ENCODE measurements at regions not wholly inside any gene's neighbourhood (a gene's known extent, or its start where the extent isn't known, plus 50 kb on each side); places are given as distances from the start of the nearest gene placed in this dataset.

DNA sequence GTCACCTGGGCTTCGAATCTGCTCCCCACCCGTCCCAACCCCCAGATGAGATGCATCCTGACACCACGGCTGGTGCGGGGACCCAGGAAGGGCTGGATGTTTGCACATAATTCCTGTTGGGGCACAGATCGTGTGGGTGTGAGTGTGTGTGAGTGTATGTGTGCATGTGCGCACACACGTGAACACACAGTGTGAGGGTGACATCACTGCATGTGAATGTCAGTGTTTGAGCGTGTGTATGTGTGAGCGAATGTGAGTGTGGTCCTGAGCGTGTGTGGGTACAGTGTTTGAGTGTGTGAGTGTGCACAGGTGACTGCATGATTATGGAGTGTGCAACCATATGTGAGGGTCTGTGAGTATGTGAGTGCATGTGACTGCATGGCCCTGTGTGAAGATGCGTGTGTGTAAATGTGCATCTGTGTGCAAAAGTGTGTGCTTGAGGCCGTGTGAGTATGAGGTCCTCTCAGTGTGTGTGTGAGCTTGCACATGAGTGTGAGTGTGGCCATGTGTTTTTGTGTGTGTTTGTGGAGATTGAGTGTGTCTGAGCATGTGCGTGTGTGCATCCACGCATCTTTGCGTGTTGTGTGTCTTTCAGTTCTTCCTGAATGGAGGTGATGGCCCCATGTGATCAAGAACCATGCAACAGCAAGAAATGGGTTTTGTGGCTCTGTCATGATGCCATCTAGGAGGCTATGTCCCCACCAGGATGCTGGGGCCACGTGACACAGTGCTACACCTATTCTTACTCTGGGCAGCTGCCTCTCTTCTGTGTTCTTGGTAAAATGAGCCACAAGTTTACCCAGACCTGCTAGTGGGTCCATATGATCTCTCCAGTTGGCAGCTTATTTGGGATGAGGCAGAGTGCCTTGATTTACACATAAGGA is 70.5 kb upstream of the GCSH start:
- dilution Hi-C loops (cut with MboI; ENCODE audit: extremely low pct_ligation_motif_present, low sequenced_read_pairs) = no loop called here
- Histone ChIP-seq H3K79me2 (ENCODE audit: control insufficient read depth, insufficient read depth, low read length) (no peaks in the 10 kb centered on the region), H3K9me1 (ENCODE audit: control insufficient read depth, extremely low read depth, insufficient read depth, low read length) (no peaks in the 10 kb centered on the region), H2AFZ (ENCODE audit: control insufficient read depth, low read length) (no peak overlapping the region), H3K4me2 (ENCODE audit: control insufficient read depth, extremely low read depth, insufficient read depth, low read depth, low read length) (no peak overlapping the region), H3K27me3 (ENCODE audit: control insufficient read depth, extremely low read depth, insufficient read depth, low read length) (no peaks in the 10 kb centered on the region), H3K36me3 (ENCODE audit: control insufficient read depth in 2 of 2, extremely low read depth in 1 of 2, insufficient read depth in 2 of 2, low read length in 2 of 2) (no peaks in the 10 kb centered on the region), H3K4me1 (ENCODE audit: control insufficient read depth, extremely low read depth, insufficient read depth, low read length) (no peaks in the 10 kb centered on the region), H3K9ac (ENCODE audit: control insufficient read depth, extremely low read depth, insufficient read depth, low read length) (no peak overlapping the region), H3K4me3 (ENCODE audit: control insufficient read depth in 2 of 3, extremely low read depth in 1 of 3, insufficient read depth in 2 of 3, low read depth in 1 of 3, low read length in 3 of 3) (no peak overlapping the region), H3K27ac (ENCODE audit: control insufficient read depth, insufficient read depth, low read length) (no peak overlapping the region), H3K9me3 (ENCODE audit: control insufficient read depth, low read depth, low read length) (no peaks in the 10 kb centered on the region), H4K20me1 (ENCODE audit: control insufficient read depth, extremely low read depth, insufficient read depth, low read length) (no peaks in the 10 kb centered on the region)
- DNase-seq (ENCODE audit: low read depth, low spot score) = no peak
- FAIRE-seq = no peak
- no peak for TF ChIP-seq EZH2 (IDR thresholded peaks at IDR 0.05; ENCODE audit: low read length)
- TF ChIP-seq, protein P1, sequence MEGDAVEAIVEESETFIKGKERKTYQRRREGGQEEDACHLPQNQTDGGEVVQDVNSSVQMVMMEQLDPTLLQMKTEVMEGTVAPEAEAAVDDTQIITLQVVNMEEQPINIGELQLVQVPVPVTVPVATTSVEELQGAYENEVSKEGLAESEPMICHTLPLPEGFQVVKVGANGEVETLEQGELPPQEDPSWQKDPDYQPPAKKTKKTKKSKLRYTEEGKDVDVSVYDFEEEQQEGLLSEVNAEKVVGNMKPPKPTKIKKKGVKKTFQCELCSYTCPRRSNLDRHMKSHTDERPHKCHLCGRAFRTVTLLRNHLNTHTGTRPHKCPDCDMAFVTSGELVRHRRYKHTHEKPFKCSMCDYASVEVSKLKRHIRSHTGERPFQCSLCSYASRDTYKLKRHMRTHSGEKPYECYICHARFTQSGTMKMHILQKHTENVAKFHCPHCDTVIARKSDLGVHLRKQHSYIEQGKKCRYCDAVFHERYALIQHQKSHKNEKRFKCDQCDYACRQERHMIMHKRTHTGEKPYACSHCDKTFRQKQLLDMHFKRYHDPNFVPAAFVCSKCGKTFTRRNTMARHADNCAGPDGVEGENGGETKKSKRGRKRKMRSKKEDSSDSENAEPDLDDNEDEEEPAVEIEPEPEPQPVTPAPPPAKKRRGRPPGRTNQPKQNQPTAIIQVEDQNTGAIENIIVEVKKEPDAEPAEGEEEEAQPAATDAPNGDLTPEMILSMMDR (optimal IDR thresholded peaks at IDR 0.05 in 1 of 3, IDR thresholded peaks at IDR 0.05 in 1 of 3, conservative IDR thresholded peaks at IDR 0.05 in 1 of 3; ENCODE audit: extremely low read depth in 1 of 3, insufficient read depth in 2 of 3, low read length in 3 of 3) = no peak

DNA sequence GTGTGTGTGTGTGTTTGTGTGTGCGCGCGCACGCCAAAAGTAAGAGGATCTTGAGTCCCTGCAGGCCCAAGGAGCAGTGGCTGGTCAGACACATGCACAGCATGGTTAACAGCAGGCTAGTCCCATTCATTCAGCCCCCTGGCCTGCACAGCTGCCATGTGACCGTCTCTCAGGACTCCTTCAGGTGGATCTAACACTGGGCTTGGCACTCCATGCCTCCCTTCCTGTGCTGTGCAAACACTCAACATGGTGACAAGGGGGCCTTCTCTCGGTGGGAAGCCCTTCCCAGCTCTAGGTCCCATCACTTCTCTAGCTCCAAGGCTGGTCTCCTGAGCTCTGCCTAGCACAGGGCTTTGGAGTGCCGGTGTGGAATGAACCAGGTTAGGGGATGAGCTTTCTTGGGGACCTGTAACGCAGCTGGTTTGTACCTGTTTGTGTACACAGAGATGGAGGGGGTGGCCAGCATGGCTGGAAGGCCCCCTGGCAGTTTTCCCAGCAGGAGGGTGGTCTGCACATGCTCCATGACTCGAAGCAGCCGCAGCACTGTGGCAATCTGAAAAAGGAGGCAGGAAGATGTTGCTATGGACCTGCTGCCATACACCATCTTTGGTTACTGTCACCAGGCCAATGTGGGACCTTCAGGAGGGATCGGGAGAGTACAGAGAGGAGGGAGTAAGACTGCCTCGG is 69.4 kb upstream of the GCSH start:
- Histone ChIP-seq H3K27me3 (ENCODE audit: control insufficient read depth, extremely low read depth, insufficient read depth, low read length) (no peaks in the 10 kb centered on the region), H3K4me2 (ENCODE audit: control insufficient read depth, extremely low read depth, insufficient read depth, low read depth, low read length) (no peak overlapping the region), H3K9ac (ENCODE audit: control insufficient read depth, extremely low read depth, insufficient read depth, low read length) (no peak overlapping the region), H3K4me1 (ENCODE audit: control insufficient read depth, extremely low read depth, insufficient read depth, low read length) (no peaks in the 10 kb centered on the region), H3K4me3 (ENCODE audit: control insufficient read depth in 2 of 3, extremely low read depth in 1 of 3, insufficient read depth in 2 of 3, low read depth in 1 of 3, low read length in 3 of 3) (no peak overlapping the region), H3K79me2 (ENCODE audit: control insufficient read depth, insufficient read depth, low read length) (no peaks in the 10 kb centered on the region), H2AFZ (ENCODE audit: control insufficient read depth, low read length) (no peak overlapping the region), H3K27ac (ENCODE audit: control insufficient read depth, insufficient read depth, low read length) (no peak overlapping the region), H3K36me3 (ENCODE audit: control insufficient read depth in 2 of 2, extremely low read depth in 1 of 2, insufficient read depth in 2 of 2, low read length in 2 of 2) (no peaks in the 10 kb centered on the region), H3K9me3 (ENCODE audit: control insufficient read depth, low read depth, low read length) (no peaks in the 10 kb centered on the region), H3K9me1 (ENCODE audit: control insufficient read depth, extremely low read depth, insufficient read depth, low read length) (no peaks in the 10 kb centered on the region), H4K20me1 (ENCODE audit: control insufficient read depth, extremely low read depth, insufficient read depth, low read length) (no peaks in the 10 kb centered on the region)
- dilution Hi-C loops (cut with MboI; ENCODE audit: extremely low pct_ligation_motif_present, low sequenced_read_pairs) = no loop called here
- FAIRE-seq (no peak), DNase-seq (ENCODE audit: low read depth, low spot score) (no peak)
- TF ChIP-seq EZH2 (IDR thresholded peaks at IDR 0.05; ENCODE audit: low read length) = no peak
- TF ChIP-seq, protein P1 (optimal IDR thresholded peaks at IDR 0.05 in 1 of 3, IDR thresholded peaks at IDR 0.05 in 1 of 3, conservative IDR thresholded peaks at IDR 0.05 in 1 of 3; ENCODE audit: extremely low read depth in 1 of 3, insufficient read depth in 2 of 3, low read length in 3 of 3) = no peak
